Tibial artery (tissue), 4 donors: ENCODE measurements at regions not wholly inside any gene's neighbourhood (a gene's known extent, or its start where the extent isn't known, plus 50 kb on each side); places are given as distances from the start of the nearest gene placed in this dataset.

ENCODE experiments used
- DNase-seq, 2 donors: peaks; one replicate each; pipeline ENCODE4 v3.0.0-alpha.2; 2019
- H3K27ac ChIP-seq, 2 donors: fragments of 200-600 bp; sonication (generic) in 1 of 2; 1 replicate in 1 of 2; 2 replicates in 1 of 2; pipeline ENCODE4 v1.5.1; 2018 to 2019; ENCODE audit warnings: mild to moderate bottlenecking in 1 of 2
- H3K27me3 ChIP-seq, 2 donors: fragments of 200-600 bp; sonication (generic) in 1 of 2; one replicate each; pipeline versions ENCODE4 v1.5.1 to v1.6.0; 2016 to 2019
- H3K36me3 ChIP-seq, 3 donors: fragments of 200-600 bp; sonication (generic) in 2 of 3; one replicate each; pipeline ENCODE4 v1.5.1; 2016 to 2019; ENCODE audit warnings: mild to moderate bottlenecking in 2 of 3
- H3K4me1 ChIP-seq, 4 donors: fragments of 200-600 bp; sonication (generic) in 2 of 4; 1 replicate in 3 of 4; 2 replicates in 1 of 4; pipeline ENCODE4 v1.5.1; 2016 to 2019
- H3K4me3 ChIP-seq, 2 donors: fragments of 200-600 bp; sonication (generic) in 1 of 2; 1 replicate in 1 of 2; 2 replicates in 1 of 2; pipeline ENCODE4 v1.5.1; 2018 to 2019; ENCODE audit warnings: mild to moderate bottlenecking in 2 of 2
- H3K9me3 ChIP-seq, 3 donors: fragments of 200-600 bp; sonication (generic) in 1 of 3; one replicate each; pipeline ENCODE4 v1.5.1; 2016 to 2019
- intact Hi-C: fragments of 100-400 bp; cut with DNase I; formaldehyde crosslinking; loops from one replicate; pipeline ENCODE4 v1.15.0; 2023; ENCODE audit warnings: low total_unique reads
- TF ChIP-seq, protein P1 (sequence below), 2 experiments: fragments of 200-600 bp in 1 of 2; fragments of 450-650 bp in 1 of 2; IDR thresholded peaks; one replicate each; pipeline ENCODE4 v1.5.1; 2017 to 2019; ENCODE audit warnings: antibody characterized with exemption in 2 of 2, mild to moderate bottlenecking in 1 of 2, moderate library complexity in 1 of 2

- TF ChIP-seq, protein P1, sequence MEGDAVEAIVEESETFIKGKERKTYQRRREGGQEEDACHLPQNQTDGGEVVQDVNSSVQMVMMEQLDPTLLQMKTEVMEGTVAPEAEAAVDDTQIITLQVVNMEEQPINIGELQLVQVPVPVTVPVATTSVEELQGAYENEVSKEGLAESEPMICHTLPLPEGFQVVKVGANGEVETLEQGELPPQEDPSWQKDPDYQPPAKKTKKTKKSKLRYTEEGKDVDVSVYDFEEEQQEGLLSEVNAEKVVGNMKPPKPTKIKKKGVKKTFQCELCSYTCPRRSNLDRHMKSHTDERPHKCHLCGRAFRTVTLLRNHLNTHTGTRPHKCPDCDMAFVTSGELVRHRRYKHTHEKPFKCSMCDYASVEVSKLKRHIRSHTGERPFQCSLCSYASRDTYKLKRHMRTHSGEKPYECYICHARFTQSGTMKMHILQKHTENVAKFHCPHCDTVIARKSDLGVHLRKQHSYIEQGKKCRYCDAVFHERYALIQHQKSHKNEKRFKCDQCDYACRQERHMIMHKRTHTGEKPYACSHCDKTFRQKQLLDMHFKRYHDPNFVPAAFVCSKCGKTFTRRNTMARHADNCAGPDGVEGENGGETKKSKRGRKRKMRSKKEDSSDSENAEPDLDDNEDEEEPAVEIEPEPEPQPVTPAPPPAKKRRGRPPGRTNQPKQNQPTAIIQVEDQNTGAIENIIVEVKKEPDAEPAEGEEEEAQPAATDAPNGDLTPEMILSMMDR (IDR thresholded peaks at IDR 0.05): no peak
- Histone ChIP-seq H3K4me3 (no peak overlapping the region), H3K36me3 (no peaks in the 10 kb centered on the region), H3K4me1 (no peaks in the 10 kb centered on the region), H3K27ac (no peak overlapping the region), H3K9me3 (no peaks in the 10 kb centered on the region), H3K27me3 (no peaks in the 10 kb centered on the region)
- intact Hi-C loops: no loop called here
- DNase-seq: no peak
These were observed 69.8 kb upstream of the CTXND1 start for GRCh38 chr15:80321853-80322252.

DNA sequence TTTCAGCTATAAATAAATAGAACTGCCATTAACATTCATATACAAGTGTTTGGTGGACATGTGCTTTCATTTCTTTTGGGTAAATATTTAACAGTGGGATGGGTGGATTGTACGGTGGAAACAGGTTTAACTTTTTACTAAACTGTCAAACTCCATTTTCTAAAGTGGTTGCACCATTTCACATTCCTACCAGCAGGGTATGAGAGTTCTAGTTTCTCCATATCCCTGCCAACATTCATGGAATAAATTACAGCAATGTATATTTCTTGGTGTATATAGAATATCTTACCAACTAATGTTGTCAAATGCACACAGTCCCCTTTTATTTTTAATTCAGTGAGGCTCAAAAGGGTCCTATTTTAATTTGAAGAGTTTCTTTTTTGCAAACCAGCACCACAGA is 71.3 kb upstream of the CTXND1 start:
- peaks cover 0 to 5% (median 0%) of the 10 kb centered on the region in 3 donors for H3K9me3 ChIP-seq
- intact Hi-C loops: no loop called here
- no peaks in the 10 kb centered on the region for H3K4me1 ChIP-seq
- peaks cover 0 to 1% of the 10 kb centered on the region in 2 donors for H3K27me3 ChIP-seq
- TF ChIP-seq, protein P1 (IDR thresholded peaks at IDR 0.05): no peak
- H3K4me3 ChIP-seq: no peak overlapping the region
- no peaks in the 10 kb centered on the region for H3K36me3 ChIP-seq
- DNase-seq: no peak
- no peak overlapping the region for H3K27ac ChIP-seq

- H3K9me3 ChIP-seq: peaks cover 0 to 5% (median 0%) of the 10 kb centered on the region in 3 donors
- peaks cover 0 to 5% of the 10 kb centered on the region in 2 donors for H3K27me3 ChIP-seq
- no peaks in the 10 kb centered on the region for H3K36me3 ChIP-seq
- TF ChIP-seq, protein P1 (IDR thresholded peaks at IDR 0.05): no peak
- no peak overlapping the region for H3K27ac ChIP-seq
- DNase-seq: no peak
- no peak overlapping the region for H3K4me3 ChIP-seq
- intact Hi-C loops: no loop called here
- no peaks in the 10 kb centered on the region for H3K4me1 ChIP-seq
These were observed 72.6 kb upstream of the CTXND1 start for GRCh38 chr15:80324545-80325080.

- peaks cover 0 to 5% (median 0%) of the 10 kb centered on the region in 3 donors for H3K9me3 ChIP-seq
- no peaks in the 10 kb centered on the region for H3K36me3 ChIP-seq
- peaks cover 0 to 5% of the 10 kb centered on the region in 2 donors for H3K27me3 ChIP-seq
- intact Hi-C loops: no loop called here
- H3K4me1 ChIP-seq: no peaks in the 10 kb centered on the region
- TF ChIP-seq, protein P1 (IDR thresholded peaks at IDR 0.05): no peak
- H3K27ac ChIP-seq: no peak overlapping the region
- H3K4me3 ChIP-seq: no peak overlapping the region
- DNase-seq: no peak
These were observed 73.2 kb upstream of the CTXND1 start for GRCh38 chr15:80325206-80325605.

- TF ChIP-seq, protein P1 (IDR thresholded peaks at IDR 0.05): no peak
- H3K27me3 ChIP-seq: peaks cover 0 to 5% of the 10 kb centered on the region in 2 donors
- DNase-seq: no peak
These were observed 74.3 kb upstream of the CTXND1 start for GRCh38 chr15:80326270-80326669.

DNA sequence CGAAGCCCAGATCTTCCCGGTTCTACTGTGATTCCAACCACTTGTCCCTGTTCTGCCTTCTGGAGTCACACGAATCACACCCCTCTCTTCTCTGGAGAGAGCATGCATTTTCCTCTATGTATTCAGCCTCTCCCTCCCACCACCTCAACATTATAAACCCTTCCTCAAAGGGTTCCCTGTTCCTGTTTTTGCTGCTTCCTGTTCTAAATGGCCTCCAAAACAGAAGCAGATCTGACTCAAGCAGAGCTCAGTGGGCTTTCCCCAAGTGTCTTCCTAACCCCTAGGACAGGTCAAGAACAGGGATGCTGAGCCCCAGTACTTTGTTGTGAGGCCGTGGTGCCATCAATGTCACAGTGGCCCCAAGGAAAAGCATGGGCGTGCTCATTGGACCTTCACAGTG is 75.7 kb upstream of the ARNT2 start:
- intact Hi-C loops: no loop called here

More at GRCh38 chr15:80326270-80326669, 74.3 kb upstream of the CTXND1 start:
- H3K4me3 ChIP-seq: no peak overlapping the region
- H3K27ac ChIP-seq: no peak overlapping the region
- intact Hi-C loops: no loop called here
- H3K36me3 ChIP-seq: no peaks in the 10 kb centered on the region
- peaks cover 0 to 5% (median 0%) of the 10 kb centered on the region in 3 donors for H3K9me3 ChIP-seq
- H3K4me1 ChIP-seq: no peaks in the 10 kb centered on the region

More for the DNA sequence above, 75.7 kb upstream of the ARNT2 start:
- Histone ChIP-seq H3K9me3 (peaks cover 0 to 5% (median 0%) of the 10 kb centered on the region in 3 donors), H3K4me3 (no peak overlapping the region), H3K4me1 (no peaks in the 10 kb centered on the region), H3K36me3 (no peaks in the 10 kb centered on the region), H3K27ac (no peak overlapping the region), H3K27me3 (peaks cover 0 to 5% of the 10 kb centered on the region in 2 donors)
- DNase-seq: no peak
- TF ChIP-seq, protein P1 (IDR thresholded peaks at IDR 0.05): no peak
